OCI-LY1 (cell line): ENCODE measurements at regions not wholly inside any gene's neighbourhood (a gene's known extent, or its start where the extent isn't known, plus 50 kb on each side); places are given as distances from the start of the nearest gene placed in this dataset.
"Not testable (repeated sequence)": the region's sequence is repeated elsewhere in the genome, so short reads cannot be mapped to it uniquely, and the experiment has no call there.

ENCODE experiments used
- H2AFZ ChIP-seq: fragments of 200-600 bp; sonication (generic), shearing (Covaris generic); 2 replicates; pipeline ENCODE4 v1.6.0; 2014; ENCODE audit warnings: antibody characterized with exemption, mild to moderate bottlenecking, low read length
- H3F3A ChIP-seq: fragments of 200-600 bp; sonication (generic), shearing (Covaris generic); 2 replicates; pipeline ENCODE4 v1.6.0; 2014; ENCODE audit warnings: mild to moderate bottlenecking, antibody characterized with exemption, low read length, moderate library complexity; ENCODE audit not compliant: insufficient read depth
- H3K27ac ChIP-seq: fragments of 200-600 bp; sonication (generic); 2 replicates; pipeline ENCODE4 v1.5.1; 2014; ENCODE audit warnings: low read length, mixed run types, mild to moderate bottlenecking, low read depth; ENCODE audit not compliant: poor library complexity, severe bottlenecking
- H3K27me3 ChIP-seq: fragments of 200-600 bp; sonication (generic); 2 replicates; pipeline ENCODE4 v1.6.0; 2014; ENCODE audit warnings: antibody characterized with exemption, mild to moderate bottlenecking, low read length, moderate library complexity; ENCODE audit not compliant: insufficient read depth
- H3K36me3 ChIP-seq: fragments of 200-600 bp; sonication (generic); 2 replicates; pipeline ENCODE4 v1.6.1; 2014; ENCODE audit warnings: mild to moderate bottlenecking, antibody characterized with exemption, low read length, moderate library complexity, mixed read lengths; ENCODE audit not compliant: insufficient read depth
- H3K4me1 ChIP-seq: fragments of 200-600 bp; sonication (generic); 2 replicates; pipeline ENCODE4 v1.5.1; 2014; ENCODE audit warnings: mild to moderate bottlenecking, low read length, moderate library complexity; ENCODE audit not compliant: insufficient read depth, severe bottlenecking
- H3K4me2 ChIP-seq: fragments of 200-600 bp; sonication (generic), shearing (Covaris generic); 2 replicates; pipeline ENCODE4 v1.6.1; 2014; ENCODE audit warnings: low read length
- H3K4me3 ChIP-seq: fragments of 200-600 bp; sonication (generic); 2 replicates; pipeline ENCODE4 v1.5.1; 2014; ENCODE audit warnings: low read length, low read depth, mild to moderate bottlenecking, mixed read lengths; ENCODE audit not compliant: poor library complexity, severe bottlenecking
- H3K79me2 ChIP-seq: fragments of 200-600 bp; shearing (Covaris generic); 2 replicates; pipeline ENCODE4 v1.6.1; 2016; ENCODE audit warnings: mixed run types, low read length, mixed read lengths; ENCODE audit not compliant: insufficient read depth
- H3K9ac ChIP-seq: fragments of 200-600 bp; sonication (generic), shearing (Covaris generic); 2 replicates; pipeline ENCODE4 v1.6.1; 2014; ENCODE audit warnings: mild to moderate bottlenecking, low read length, mixed read lengths
- H3K9me2 ChIP-seq: fragments of 200-600 bp; sonication (generic), shearing (Covaris generic); 2 replicates; pipeline ENCODE4 v1.6.1; 2014; ENCODE audit warnings: low read depth, mild to moderate bottlenecking, low read length, mixed read lengths
- H3K9me3 ChIP-seq: fragments of 200-600 bp; shearing (Covaris generic); 2 replicates; pipeline ENCODE4 v1.6.1; 2014; ENCODE audit warnings: low read length, mixed read lengths
- H4K20me1 ChIP-seq: fragments of 200-600 bp; sonication (generic), shearing (Covaris generic); 2 replicates; pipeline ENCODE4 v1.6.0; 2016; ENCODE audit warnings: mild to moderate bottlenecking, low read length; ENCODE audit not compliant: insufficient read depth
- CTCF ChIP-seq: fragments of 200-600 bp; sonication (generic), shearing (Covaris generic); IDR thresholded peaks from 2 replicates; pipeline ENCODE4 v1.5.1; 2017; ENCODE audit warnings: mild to moderate bottlenecking, antibody characterized with exemption, low read length, moderate library complexity, mixed read lengths
- EZH2 ChIP-seq: fragments of 200-600 bp; sonication (generic), shearing (Covaris generic); IDR thresholded peaks from 2 replicates; pipeline ENCODE4 v1.8.0; 2017; ENCODE audit warnings: borderline replicate concordance, mixed run types, mild to moderate bottlenecking, antibody characterized with exemption, low read length, moderate library complexity, mixed read lengths

GRCh38 chr18:52163478-52163877, 176.5 kb upstream of the DCC start:
- Histone ChIP-seq H3K36me3 (no peaks in the 10 kb centered on the region), H2AFZ (no peak overlapping the region), H3K9me2 (no peaks in the 10 kb centered on the region), H3K4me1 (no peaks in the 10 kb centered on the region), H3K27me3 (no peaks in the 10 kb centered on the region), H3K4me2 (no peak overlapping the region), H4K20me1 (no peaks in the 10 kb centered on the region), H3K79me2 (no peaks in the 10 kb centered on the region), H3K4me3 (no peak overlapping the region), H3K9me3 (no peaks in the 10 kb centered on the region), H3K9ac (no peak overlapping the region), H3F3A (no peaks in the 10 kb centered on the region), H3K27ac (no peak overlapping the region)
- no peak for TF ChIP-seq EZH2

- not testable (repeated sequence) for H3K9me2 ChIP-seq, H3K4me1 ChIP-seq, H3K36me3 ChIP-seq, H3K4me3 ChIP-seq, H4K20me1 ChIP-seq, H3K27me3 ChIP-seq, H3K27ac ChIP-seq, H3K4me2 ChIP-seq, H3F3A ChIP-seq, H3K9ac ChIP-seq, H2AFZ ChIP-seq, H3K79me2 ChIP-seq, H3K9me3 ChIP-seq
Measured at GRCh38 chr18:52168131-52168530, 171.9 kb upstream of the DCC start.

GRCh38 chr18:52174220-52174619, 165.8 kb upstream of the DCC start:
- Histone ChIP-seq H3K4me2 (no peak overlapping the region), H4K20me1 (no peaks in the 10 kb centered on the region), H3K9ac (no peak overlapping the region)

GRCh38 chr18:52175406-52175805, 164.6 kb upstream of the DCC start:
- Histone ChIP-seq H3K36me3 (no peaks in the 10 kb centered on the region), H3K4me1 (no peaks in the 10 kb centered on the region), H3K9me2 (no peaks in the 10 kb centered on the region), H3F3A (no peaks in the 10 kb centered on the region), H3K9me3 (no peaks in the 10 kb centered on the region), H3K4me3 (no peak overlapping the region), H2AFZ (no peak overlapping the region), H3K27me3 (no peaks in the 10 kb centered on the region), H3K27ac (no peak overlapping the region), H3K79me2 (no peaks in the 10 kb centered on the region), H3K9ac (no peak overlapping the region), H3K4me2 (no peak overlapping the region), H4K20me1 (no peaks in the 10 kb centered on the region)
- TF ChIP-seq CTCF (no peak), EZH2 (no peak)

More at GRCh38 chr18:52174220-52174619, 165.8 kb upstream of the DCC start:
- TF ChIP-seq EZH2 (no peak), CTCF (no peak)
- Histone ChIP-seq H3K27me3 (no peaks in the 10 kb centered on the region), H2AFZ (no peak overlapping the region), H3K4me3 (no peak overlapping the region), H3K27ac (no peak overlapping the region), H3K9me3 (no peaks in the 10 kb centered on the region), H3K79me2 (no peaks in the 10 kb centered on the region), H3K9me2 (no peaks in the 10 kb centered on the region), H3K4me1 (no peaks in the 10 kb centered on the region), H3F3A (no peaks in the 10 kb centered on the region), H3K36me3 (no peaks in the 10 kb centered on the region)
